Upper lobe of left lung (tissue), 6 donors: ENCODE measurements at regions not wholly inside any gene's neighbourhood (a gene's known extent, or its start where the extent isn't known, plus 50 kb on each side); places are given as distances from the start of the nearest gene placed in this dataset.

ENCODE experiments used
- ATAC-seq, 2 donors: fragments of 200-7000 bp; cut with Tn5 transposase; one replicate each; pipeline ENCODE4 v1.9.1; 2022; ENCODE audit warnings: mild to moderate bottlenecking in 2 of 2, moderate library complexity in 2 of 2; ENCODE audit not compliant: low FRiP score in 2 of 2
- DNase-seq, 2 donors: peaks; one replicate each; pipeline ENCODE4 v3.0.0-alpha.2; 2019 to 2020
- H3K27ac ChIP-seq, 4 donors: fragments of 200-600 bp; sonication (generic); one replicate each; pipeline ENCODE4 v1.5.1; 2016 to 2019
- H3K27me3 ChIP-seq, 4 donors: fragments of 200-600 bp; sonication (generic); one replicate each; pipeline ENCODE4 v1.5.1; 2017 to 2019
- H3K36me3 ChIP-seq, 4 donors: fragments of 200-600 bp; sonication (generic); one replicate each; pipeline ENCODE4 v1.5.1; 2016 to 2019
- H3K4me1 ChIP-seq, 4 donors: fragments of 200-600 bp; sonication (generic); one replicate each; pipeline ENCODE4 v1.5.1; 2018 to 2019
- H3K4me3 ChIP-seq, 4 donors: fragments of 200-600 bp; sonication (generic); one replicate each; pipeline ENCODE4 v1.5.1; 2017 to 2019; ENCODE audit warnings: mild to moderate bottlenecking in 2 of 4, moderate library complexity in 1 of 4
- H3K9me3 ChIP-seq, 4 donors: fragments of 200-600 bp; sonication (generic); one replicate each; pipeline ENCODE4 v1.5.1; 2018 to 2019
- EP300 ChIP-seq, 4 donors: sonication (generic); formaldehyde crosslinking; IDR thresholded peaks; one replicate each; pipeline ENCODE4 v1.5.1; 2017; ENCODE audit warnings: antibody characterized with exemption in 4 of 4, control low read depth in 2 of 4
- POLR2A ChIP-seq, 4 donors: fragments of 450-650 bp; IDR thresholded peaks; one replicate each; pipeline ENCODE4 v1.5.1; 2016 to 2017; ENCODE audit warnings: antibody characterized with exemption in 4 of 4, mild to moderate bottlenecking in 2 of 4
- POLR2AphosphoS5 ChIP-seq, 2 donors: sonication (generic); formaldehyde crosslinking; IDR thresholded peaks; one replicate each; pipeline ENCODE4 v1.5.1; 2017; ENCODE audit warnings: antibody characterized with exemption in 2 of 2
- small RNA-seq, 4 donors: library from RNA; depleted of rRNA; stranded (forward); fragments of <200 nt; gene quantifications; one replicate each; pipeline ENCODE3, GENCODE V24; 2016
- TF ChIP-seq, protein P1 (sequence below), 6 experiments: fragments of 450-650 bp in 4 of 6; fragments of 200-600 bp in 2 of 6; sonication (generic) in 2 of 6; IDR thresholded peaks; one replicate each; pipeline ENCODE4 v1.5.1; 2016 to 2019; ENCODE audit warnings: antibody characterized with exemption in 6 of 6
- donor health status: DM: no; HTN: no; CAD: no; lungs with moderate emphysema.
- donor health status: DM: no; HTN: yes; CAD: no; lungs with severe emphysema.

DNA sequence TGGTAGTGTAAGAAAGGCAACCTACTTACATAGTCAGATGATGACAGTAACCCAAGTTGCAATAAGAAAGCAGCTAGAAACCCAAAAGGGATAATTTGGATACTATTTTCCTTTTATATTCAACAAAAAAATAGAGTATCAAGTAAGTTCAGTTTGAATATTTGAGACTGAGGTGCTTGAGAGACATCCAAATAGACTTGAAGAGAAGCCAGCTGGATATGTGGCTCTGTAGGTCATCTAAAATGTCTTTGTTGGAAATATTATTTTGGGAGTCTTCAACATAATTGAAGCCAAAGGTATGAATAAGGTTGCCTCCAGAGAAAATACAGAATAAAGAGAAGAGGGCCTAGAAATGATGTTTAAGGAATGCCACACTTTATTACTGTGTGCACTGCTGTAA lies 438.2 kb upstream of the DIAPH2 start:
- no peak overlapping the region for H3K4me3 ChIP-seq
- ATAC-seq: no peak
- no peaks in the 10 kb centered on the region for H3K4me1 ChIP-seq
- H3K9me3 ChIP-seq: no peaks in the 10 kb centered on the region
- no peak for DNase-seq
- H3K36me3 ChIP-seq: no peaks in the 10 kb centered on the region
- TF ChIP-seq, protein P1, sequence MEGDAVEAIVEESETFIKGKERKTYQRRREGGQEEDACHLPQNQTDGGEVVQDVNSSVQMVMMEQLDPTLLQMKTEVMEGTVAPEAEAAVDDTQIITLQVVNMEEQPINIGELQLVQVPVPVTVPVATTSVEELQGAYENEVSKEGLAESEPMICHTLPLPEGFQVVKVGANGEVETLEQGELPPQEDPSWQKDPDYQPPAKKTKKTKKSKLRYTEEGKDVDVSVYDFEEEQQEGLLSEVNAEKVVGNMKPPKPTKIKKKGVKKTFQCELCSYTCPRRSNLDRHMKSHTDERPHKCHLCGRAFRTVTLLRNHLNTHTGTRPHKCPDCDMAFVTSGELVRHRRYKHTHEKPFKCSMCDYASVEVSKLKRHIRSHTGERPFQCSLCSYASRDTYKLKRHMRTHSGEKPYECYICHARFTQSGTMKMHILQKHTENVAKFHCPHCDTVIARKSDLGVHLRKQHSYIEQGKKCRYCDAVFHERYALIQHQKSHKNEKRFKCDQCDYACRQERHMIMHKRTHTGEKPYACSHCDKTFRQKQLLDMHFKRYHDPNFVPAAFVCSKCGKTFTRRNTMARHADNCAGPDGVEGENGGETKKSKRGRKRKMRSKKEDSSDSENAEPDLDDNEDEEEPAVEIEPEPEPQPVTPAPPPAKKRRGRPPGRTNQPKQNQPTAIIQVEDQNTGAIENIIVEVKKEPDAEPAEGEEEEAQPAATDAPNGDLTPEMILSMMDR (IDR thresholded peaks at IDR 0.05): no peak
- no peak for TF ChIP-seq POLR2AphosphoS5 (IDR thresholded peaks at IDR 0.05)
- no peak for TF ChIP-seq EP300 (IDR thresholded peaks at IDR 0.05)
- no peak for TF ChIP-seq POLR2A (IDR thresholded peaks at IDR 0.05)
- no peak overlapping the region for H3K27ac ChIP-seq
- H3K27me3 ChIP-seq: no peaks in the 10 kb centered on the region

Small RNA genes in the stretch of these regions (small RNA-seq; reads per million reads assigned to genes)
- gene AL022161.1 (0 reads per million in 4 donors), gene RN7SL379P (0 reads per million in 4 donors), gene RNA5SP510 (0 reads per million in 4 donors), gene RPS29P28 (0 reads per million in 4 donors)
